ENCODE measurements at regions not wholly inside any gene's neighbourhood (a gene's known extent, or its start where the extent isn't known, plus 50 kb on each side); places are given as distances from the start of the nearest gene placed in this dataset.
"Not testable (repeated sequence)": the region's sequence is repeated elsewhere in the genome, so short reads cannot be mapped to it uniquely, and the experiment has no call there.

GRCh38 chr10:44102726-44103255, 282.1 kb downstream of the CXCL12 start:
- DNase-seq (ENCODE audit: low read depth in 2 of 2): no peak

GRCh38 chr10:44101082-44101481, 283.8 kb downstream of the CXCL12 start:
- DNase-seq (ENCODE audit: low read depth in 2 of 2): no peak

GRCh38 chr10:44099511-44099910, 285.4 kb downstream of the CXCL12 start:
- no peak for DNase-seq (ENCODE audit: low read depth in 2 of 2)

- DNase-seq (ENCODE audit: low read depth in 2 of 2): not testable (repeated sequence)
These were observed 288.7 kb downstream of the CXCL12 start for GRCh38 chr10:44096217-44096616.

- DNase-seq (ENCODE audit: low read depth in 2 of 2): no peak
These were observed 295.2 kb downstream of the CXCL12 start for GRCh38 chr10:44089671-44090070.

GRCh38 chr10:44087403-44087802, 297.5 kb downstream of the CXCL12 start:
- no peak for DNase-seq (ENCODE audit: low read depth in 2 of 2)

GRCh38 chr10:44083719-44084400, 301.0 kb downstream of the CXCL12 start:
- DNase-seq (ENCODE audit: low read depth in 2 of 2): no peak

GRCh38 chr10:44071479-44071878, 313.4 kb downstream of the CXCL12 start:
- no peak for DNase-seq (ENCODE audit: low read depth in 2 of 2)

- no peak for DNase-seq (ENCODE audit: low read depth in 2 of 2)
These were observed 314.6 kb downstream of the CXCL12 start for GRCh38 chr10:44070282-44070681.

- DNase-seq (ENCODE audit: low read depth in 2 of 2): no peak
These were observed 315.3 kb downstream of the CXCL12 start for GRCh38 chr10:44069573-44069972.

- no peak for DNase-seq (ENCODE audit: low read depth in 2 of 2)
These were observed 316.0 kb downstream of the CXCL12 start for GRCh38 chr10:44068716-44069482.

GRCh38 chr10:44067432-44067831, 317.5 kb downstream of the CXCL12 start:
- DNase-seq (ENCODE audit: low read depth in 2 of 2): no peak

- no peak for DNase-seq (ENCODE audit: low read depth in 2 of 2)
These were observed 318.2 kb downstream of the CXCL12 start for GRCh38 chr10:44066527-44067255.

GRCh38 chr10:44065788-44066526, 318.9 kb downstream of the CXCL12 start:
- DNase-seq (ENCODE audit: low read depth in 2 of 2): no peak

- DNase-seq (ENCODE audit: low read depth in 2 of 2): no peak
These were observed 319.7 kb downstream of the CXCL12 start for GRCh38 chr10:44064987-44065787.

- no peak for DNase-seq (ENCODE audit: low read depth in 2 of 2)
These were observed 320.6 kb downstream of the CXCL12 start for GRCh38 chr10:44064317-44064716.

GRCh38 chr10:44063686-44064085, 321.2 kb downstream of the CXCL12 start:
- DNase-seq (ENCODE audit: low read depth in 2 of 2): no peak

- no peak for DNase-seq (ENCODE audit: low read depth in 2 of 2)
These were observed 324.2 kb downstream of the CXCL12 start for GRCh38 chr10:44060719-44061118.

GRCh38 chr10:44060221-44060620, 324.7 kb downstream of the CXCL12 start:
- DNase-seq (ENCODE audit: low read depth in 2 of 2): no peak

- DNase-seq (ENCODE audit: low read depth in 2 of 2): no peak
These were observed 326.6 kb downstream of the CXCL12 start for GRCh38 chr10:44058259-44058658.
